NB4 (cell line): ENCODE measurements at regions not wholly inside any gene's neighbourhood (a gene's known extent, or its start where the extent isn't known, plus 50 kb on each side); places are given as distances from the start of the nearest gene placed in this dataset.

Experiments
- CTCF ChIP-seq: IDR thresholded peaks from one replicate; pipeline ENCODE4 v1.5.1; 2012; ENCODE audit warnings: low read depth, low read length
- MAX ChIP-seq: IDR thresholded peaks from 2 replicates; pipeline ENCODE4 v1.6.1; 2011; ENCODE audit warnings: low read depth, low read length
- POLR2A ChIP-seq: IDR thresholded peaks from 2 replicates; pipeline ENCODE4 v1.6.1; 2011; ENCODE audit warnings: mild to moderate bottlenecking; ENCODE audit not compliant: insufficient read length; ENCODE audit errors: extremely low read depth

GRCh38 chr16:59754854-59755253 is 1020.7 kb upstream of the GOT2 start:
- TF ChIP-seq CTCF (no peak), POLR2A (no peak), MAX (no peak)
